GM21526 (cell line): ENCODE measurements at regions not wholly inside any gene's neighbourhood (a gene's known extent, or its start where the extent isn't known, plus 50 kb on each side); places are given as distances from the start of the nearest gene placed in this dataset.

Experiments
- ATAC-seq: cut with Tn5 transposase; IDR thresholded peaks from one replicate; pipeline ENCODE4 v1.9.1; 2021; ENCODE audit warnings: moderate library complexity; ENCODE audit not compliant: unreplicated experiment, low FRiP score

DNA sequence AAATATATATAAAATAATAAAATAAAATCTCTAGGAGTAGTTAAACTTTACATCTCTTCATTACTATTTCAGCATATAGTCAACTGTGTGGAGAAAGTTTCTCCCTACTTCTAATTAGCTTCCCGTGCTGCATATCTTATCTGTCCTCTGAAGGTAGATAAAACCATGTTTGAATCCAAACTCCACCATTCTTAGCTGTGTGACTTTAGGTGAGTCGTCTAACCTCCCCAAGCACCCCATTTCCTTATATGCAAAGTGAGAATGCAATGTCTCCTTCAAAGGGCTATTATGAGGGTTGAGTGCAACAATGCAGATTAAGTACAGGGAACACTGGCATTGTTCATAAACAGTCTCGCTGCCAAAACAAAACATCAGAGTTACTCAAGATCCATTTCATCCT, 80.8 kb upstream of the DRD2 start:
- no peak for ATAC-seq

DNA sequence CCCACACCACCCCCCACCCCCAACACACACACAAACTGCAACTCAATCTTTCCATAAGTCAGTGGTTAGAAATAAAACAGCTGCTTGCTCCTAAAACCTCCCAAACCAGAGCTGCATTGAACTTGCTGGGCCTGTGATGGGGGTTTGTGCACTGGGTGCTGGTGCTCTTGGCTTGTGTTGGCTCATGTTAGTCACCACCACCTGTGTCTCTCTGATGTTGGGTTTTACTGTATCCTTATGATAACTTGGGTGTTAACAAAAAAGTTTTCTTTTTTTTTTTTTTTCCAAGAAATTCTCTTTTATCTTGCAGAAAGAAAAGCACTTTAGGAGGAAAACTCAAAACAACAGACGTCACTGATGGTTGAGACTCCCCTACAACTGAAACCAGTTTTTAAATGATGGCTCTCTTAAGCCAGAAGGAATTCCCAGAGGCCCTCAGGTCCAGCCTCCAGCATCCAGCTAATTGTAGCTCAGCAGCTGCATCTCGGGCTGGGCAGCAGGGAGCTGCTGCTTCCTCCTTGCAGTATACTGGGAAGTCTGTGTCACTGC, 79.9 kb upstream of the DRD2 start:
- ATAC-seq = no peak

DNA sequence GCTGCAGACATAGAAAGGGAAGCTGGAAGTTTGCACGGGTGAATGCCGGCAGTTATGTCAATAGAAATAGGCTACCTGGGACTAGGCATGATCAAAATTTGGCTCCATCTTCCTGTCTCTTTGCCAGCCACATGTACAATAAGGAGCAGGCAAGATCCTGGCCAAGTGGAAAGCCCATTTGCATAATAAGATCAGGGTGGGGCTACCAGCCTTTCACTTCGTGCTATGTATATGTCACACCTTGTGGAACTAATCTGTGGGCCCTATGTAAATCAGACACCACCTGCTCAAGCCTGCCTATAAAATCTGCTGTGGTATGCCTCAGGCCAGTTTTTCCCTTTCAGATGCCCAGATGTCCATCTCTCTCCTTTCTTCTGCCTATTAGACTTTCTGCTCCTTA, 79.3 kb upstream of the DRD2 start:
- ATAC-seq = no peak

DNA sequence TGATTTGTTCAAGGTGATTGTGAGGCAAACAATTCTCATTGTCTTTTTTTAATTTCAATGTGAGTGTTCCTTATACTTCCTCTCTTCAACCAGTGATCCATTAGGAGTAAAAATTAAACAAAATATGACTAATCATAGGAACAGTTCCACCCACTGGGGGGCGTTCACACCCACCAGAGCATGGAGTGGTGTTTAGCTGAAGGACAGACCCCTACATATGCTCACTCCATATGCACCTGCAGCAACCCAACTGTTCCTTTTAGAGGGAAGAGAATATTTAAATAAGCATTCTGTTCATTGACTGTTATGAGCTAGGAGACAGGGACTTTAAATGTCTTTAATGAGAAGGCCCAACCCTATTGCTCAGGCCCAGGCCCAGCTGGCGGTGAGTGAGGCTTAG, 78.7 kb upstream of the DRD2 start:
- ATAC-seq = no peak

DNA sequence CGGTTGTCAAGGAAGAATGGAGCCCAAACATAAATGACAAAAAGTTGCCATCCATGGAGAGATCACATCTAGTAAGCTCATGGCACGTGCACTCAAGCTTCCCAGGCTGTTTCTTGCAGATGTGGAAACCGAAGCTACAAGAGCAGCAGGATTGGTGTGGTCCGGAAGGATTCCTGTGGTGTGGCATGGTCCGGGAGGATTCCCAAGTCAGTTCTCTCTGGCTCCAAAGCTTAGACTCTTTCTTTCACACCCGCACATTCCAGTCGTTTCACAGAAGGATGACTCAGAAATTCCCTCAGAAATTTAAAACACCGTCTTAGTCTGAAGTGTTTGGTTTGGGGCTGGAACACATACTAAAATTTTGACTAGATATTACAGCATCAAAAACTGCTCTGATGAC, 78.0 kb upstream of the DRD2 start:
- no peak for ATAC-seq

DNA sequence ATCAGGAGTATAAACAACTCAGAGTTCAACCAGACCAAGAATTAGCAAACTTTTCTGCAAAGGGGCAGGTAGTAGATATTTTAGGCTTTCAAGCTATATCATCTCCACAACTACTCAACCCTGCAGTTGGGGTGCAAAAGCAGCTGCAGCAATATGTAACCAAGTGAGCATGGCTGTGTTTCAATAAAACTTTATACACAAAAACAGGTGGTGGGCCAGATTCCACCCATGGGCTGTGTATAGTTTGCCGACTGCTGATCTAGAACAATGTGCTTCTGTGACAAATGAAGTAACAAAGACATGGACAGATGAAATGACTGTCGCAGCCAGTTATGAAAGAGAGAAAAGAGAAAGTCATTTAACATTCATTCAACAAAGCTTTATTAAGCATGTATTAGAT, 77.1 kb upstream of the DRD2 start:
- no peak for ATAC-seq

DNA sequence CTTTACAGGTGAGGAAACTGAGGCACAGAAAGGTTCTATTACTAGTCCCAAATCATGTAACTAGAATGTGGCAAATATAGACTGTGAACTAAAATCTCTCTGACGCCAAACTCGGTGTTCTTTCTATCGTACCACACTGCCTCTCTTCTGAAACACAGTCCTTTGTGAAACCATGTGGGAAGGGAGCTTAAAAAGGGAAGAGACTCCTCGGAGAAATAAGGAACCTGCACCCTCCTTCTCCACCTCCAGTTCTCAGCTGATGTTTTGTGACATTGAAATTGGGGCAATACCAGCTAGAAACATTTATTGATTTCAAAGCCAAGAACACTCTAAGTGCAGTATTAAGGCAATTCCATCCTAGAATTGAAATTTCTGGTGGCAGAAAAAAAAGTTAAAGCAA, 76.4 kb upstream of the DRD2 start:
- no peak for ATAC-seq

DNA sequence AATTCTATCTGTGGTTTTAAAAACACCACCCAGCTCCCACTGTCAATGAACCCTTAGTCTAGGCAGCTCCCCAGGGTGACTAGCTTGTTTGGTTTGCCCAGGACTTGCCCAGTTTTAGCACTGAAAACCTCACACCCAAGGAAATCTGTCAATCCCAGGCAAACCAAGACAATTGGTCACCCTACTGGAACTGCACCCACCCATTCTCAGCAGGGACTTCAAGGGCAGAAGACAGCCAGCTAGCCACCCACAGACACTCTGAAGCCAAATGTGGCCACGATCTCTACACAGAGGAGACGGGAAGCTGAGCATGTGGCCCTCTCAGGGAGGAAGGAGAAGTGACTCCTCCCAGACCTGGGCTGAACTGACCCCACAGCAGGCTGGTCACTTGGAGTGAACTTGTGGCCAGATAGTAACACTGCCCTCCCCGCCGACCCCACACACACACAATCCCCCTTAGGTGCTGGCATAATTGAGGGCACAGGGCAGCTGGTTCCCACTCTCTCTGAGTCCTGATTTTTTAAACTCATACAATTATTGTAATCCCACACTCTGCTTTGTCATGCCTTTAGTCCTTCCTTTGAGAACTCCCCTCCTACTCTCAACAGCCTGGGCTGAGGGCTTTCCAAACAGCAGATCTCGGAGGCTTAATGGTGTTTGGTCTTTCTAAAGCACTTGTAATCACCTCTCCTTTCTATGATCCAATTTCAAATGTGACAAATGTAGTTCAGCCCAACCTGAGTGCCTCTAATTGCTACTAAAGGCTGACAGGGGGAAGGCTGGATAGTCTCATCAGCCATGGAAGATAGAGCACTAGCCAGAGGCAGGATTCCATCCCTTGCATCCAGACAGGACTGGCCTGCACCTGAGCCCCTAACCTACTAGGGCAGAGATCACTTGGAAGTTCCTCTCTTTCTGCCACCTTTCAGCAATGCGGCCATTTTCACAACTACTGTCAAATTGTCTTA, 74.7 kb upstream of the DRD2 start:
- ATAC-seq = no peak

DNA sequence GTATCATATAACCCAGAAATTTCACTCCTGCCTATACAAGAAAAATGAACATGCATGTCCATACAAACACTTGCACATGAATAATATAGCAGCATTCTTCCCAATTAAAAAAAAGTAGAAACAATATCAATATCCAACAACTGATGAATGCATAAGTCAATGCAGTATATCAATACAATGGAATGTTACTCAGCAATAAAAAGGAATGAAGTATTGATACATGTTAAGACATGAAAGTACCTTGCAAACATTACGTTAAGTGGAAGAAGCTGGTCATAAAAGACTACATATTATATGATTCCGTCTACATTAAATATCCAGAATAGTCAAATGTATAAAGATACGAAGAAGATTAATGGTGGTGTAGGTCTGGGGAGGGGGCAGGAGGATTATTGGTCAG, 73.9 kb upstream of the DRD2 start:
- no peak for ATAC-seq

DNA sequence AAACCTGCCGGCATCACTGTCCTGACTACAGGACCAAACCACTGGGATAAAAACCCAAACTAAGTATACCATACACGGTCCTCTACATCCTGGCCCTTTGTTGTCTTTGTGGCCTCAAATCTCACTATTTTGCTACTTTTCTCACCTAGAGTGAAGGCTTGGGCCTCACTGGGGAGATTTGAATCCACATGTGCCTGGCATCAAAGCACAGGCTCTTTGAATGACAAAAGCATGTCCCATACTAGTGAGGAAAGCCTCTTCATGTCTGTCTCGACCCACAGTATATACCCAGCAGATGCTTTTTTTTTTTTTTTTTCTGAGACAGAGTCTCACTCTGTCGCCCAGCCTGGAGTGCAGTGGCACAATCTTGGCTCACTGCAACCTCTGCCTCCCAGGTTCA, 72.5 kb upstream of the DRD2 start:
- no peak for ATAC-seq

DNA sequence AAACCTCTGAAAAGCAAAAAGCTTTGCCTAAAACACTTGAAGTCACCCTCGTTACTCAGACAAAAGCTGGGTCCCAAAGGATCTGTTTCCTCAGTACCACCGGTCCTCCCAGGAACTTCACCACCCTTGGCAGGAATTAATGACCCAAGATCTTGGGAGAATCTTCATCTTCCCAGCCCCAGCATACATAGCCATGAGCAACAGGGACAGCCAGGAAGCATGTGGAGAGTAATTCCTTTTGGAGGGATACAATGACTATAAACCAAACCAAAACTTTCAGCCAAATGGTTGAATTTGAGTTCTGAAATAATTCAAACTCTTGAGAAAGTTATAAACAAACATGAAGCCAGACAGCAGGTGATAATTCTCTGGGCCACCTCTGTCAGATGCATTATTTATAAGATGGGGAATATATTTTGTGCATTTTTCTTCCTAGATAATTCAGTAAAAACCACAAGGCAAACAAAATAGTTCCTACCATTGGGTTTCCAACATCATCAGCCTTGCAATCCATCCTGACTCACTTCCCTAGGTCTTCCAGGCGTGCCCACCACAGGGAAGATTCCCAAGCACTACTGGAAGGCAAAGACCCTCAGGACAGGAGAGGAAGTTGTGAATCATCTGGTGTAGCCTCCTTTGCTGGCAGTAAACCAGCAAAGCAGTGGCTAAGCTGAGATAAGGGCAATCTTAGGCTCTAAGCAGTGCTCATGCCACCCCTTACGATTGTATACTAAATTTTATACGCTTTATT, 71.7 kb upstream of the DRD2 start:
- no peak for ATAC-seq

DNA sequence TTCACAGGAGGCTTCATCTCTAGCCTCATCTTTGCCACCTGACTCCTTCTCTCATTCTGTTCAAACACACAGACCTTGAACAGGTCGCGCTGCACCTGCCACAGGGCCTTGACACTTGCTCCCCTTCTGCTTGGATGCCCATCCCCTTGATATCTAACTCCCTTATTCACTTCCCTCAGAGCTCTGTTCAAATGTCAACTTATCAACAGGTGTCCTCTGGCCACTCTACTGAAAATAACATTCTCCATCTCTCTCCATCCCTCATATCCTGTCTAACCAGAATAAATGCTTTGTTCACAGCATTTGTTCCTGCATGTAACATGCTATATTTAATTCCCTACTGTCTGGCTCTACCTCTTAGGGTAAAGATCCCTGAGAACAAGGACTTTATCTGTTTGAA, 67.2 kb upstream of the DRD2 start:
- no peak for ATAC-seq

DNA sequence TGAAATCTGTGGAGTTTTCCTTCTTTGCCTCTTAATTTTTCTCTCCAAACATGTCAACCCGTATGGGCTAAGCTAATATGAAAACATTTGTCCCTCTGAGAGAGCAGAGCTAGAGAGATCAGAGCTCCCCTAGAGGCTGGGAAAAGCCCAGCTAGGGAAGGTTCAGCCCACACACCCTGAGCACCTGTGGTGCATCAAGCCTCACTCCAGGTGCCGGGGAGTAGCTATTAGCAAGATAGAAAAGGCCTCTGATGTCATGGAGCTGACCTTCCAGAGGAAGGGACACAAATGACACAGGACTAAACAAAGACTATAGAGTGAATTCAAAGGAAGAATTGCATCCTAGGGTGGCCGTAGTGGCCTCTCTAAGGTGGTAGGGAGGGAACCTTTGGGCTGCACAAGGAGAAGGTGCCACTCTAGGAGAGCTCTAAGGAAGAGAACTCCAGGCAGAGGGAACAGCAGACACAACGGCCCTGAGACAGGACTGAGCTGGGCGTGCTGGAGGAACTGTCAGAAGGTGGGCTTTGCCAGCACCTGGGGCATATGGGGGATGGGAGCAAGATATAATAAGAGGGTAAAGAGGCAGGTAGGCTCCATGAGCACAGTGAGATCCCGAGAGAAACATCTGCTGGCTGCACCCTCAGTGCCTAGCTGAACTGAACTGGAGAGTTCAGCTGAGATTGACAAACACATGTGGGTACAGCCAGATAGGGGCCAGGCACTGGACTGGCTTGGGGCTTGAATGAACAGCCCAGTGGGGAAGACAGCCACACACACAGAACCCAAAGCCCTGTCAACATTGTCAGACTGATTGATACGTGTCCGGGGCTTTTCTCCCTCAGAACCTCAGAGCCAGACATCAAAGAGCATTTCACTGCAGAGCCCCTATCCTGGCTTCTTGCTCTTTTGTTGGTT, 65.5 kb upstream of the DRD2 start:
- no peak for ATAC-seq

DNA sequence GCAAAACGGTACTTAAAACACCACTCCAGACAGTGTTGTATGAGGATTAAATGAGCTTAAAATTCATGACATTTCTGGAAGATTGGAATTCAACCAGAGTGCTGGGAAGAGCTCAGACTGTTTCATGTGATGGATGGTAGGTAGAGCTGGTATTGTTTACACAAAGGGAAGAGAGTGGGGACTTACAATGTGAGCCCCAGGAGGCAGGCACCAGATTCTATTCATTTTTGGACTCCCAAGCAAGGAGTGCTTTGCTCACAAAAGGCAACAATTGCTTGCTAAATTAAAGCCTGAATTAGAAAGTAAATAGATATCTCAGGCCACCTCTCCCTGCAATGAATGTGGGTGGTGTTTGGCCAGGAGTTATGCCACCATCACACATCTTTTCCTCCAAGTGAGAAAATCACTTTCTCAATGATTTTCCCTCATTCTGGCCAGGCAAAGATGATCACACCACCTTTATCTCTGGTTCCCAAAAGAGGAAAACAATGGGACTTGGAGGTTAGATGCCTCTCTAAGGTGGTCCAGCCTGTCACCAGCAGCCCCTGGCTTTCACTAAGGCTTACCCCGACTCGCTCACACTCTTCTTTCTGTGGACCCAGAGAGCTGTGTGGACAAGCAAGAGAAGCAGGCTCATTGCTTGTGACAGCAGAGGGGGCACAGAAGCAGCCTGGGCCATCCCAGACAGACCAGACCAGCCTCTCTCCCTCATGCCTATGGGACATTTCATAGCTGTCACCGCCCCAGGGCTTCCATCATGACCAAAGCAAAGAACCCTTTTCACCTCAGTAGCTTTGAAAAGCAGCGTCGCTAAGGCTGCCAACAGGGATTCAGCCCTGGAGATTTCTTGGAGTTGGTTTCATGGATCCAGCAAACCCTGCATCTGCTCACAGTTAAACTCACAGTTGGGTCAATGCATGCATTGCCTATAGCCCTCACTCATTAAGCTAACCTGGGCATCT, 63.5 kb upstream of the DRD2 start:
- no peak for ATAC-seq

DNA sequence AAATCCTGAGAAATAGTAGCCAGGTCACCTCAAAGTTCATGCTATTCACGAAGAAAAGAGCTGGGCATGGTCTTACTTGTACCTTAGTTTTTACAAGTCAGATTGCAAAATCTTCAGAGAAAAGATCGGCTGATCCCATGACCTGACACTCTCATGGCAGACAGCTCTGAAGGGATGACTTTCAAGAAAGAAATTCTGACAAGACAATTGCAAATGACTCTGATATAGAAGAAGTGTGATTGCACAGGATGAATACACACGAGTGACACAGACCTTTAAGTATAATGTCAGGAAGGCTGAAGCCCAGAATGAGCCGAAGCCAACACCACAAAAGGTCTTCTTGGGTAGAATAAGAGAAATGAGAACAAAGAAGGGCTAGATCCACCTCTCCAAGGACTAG, 59.4 kb upstream of the DRD2 start:
- no peak for ATAC-seq

DNA sequence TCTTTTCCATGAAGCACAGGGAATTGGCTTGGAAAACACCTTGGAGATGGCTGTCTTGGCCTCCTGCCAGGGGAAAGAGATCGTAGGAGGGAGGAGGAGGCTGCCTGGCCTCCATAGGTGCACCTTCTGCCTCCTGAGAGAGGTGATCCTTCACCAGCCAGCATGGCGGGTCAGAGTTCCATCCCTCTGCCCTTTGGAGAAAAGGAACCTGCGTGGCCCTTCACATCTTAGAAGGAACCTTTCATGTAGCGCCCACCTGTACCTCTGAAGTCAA, 58.2 kb upstream of the DRD2 start:
- ATAC-seq = no peak

DNA sequence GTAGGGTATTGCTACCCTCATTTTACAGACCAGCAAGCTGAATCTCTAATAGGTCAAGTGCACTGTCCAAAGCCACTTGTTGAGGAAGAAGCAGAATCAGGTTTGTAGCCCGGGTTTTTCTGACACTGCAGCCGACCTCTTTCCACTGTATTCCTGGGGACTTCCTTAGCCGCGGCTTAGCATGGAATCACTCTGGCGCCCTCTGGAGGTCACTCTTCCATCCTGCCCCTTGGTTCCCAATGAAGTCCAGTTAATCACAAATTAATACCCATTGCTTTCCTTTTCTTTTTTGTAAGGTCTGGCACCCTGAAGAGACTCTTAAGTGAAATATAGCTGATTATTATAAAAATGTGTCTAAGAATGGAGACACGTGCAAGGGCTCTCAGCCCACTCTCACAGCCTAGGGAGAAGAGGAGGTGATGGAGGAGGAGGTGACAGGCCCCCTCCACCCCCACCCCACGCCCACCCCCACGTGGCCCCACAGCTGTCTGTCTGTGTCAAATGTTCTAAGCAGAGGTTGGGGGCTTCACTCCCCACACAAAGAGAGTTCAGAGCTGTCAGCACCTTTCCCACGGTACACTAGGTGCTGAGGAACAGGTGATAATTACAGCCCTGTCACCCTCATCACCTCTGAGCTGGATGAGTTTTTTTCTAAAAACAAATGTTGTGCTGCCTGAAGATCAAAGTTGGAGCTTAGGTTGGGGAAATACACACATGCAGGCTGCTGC, 57.7 kb upstream of the DRD2 start:
- ATAC-seq = no peak

DNA sequence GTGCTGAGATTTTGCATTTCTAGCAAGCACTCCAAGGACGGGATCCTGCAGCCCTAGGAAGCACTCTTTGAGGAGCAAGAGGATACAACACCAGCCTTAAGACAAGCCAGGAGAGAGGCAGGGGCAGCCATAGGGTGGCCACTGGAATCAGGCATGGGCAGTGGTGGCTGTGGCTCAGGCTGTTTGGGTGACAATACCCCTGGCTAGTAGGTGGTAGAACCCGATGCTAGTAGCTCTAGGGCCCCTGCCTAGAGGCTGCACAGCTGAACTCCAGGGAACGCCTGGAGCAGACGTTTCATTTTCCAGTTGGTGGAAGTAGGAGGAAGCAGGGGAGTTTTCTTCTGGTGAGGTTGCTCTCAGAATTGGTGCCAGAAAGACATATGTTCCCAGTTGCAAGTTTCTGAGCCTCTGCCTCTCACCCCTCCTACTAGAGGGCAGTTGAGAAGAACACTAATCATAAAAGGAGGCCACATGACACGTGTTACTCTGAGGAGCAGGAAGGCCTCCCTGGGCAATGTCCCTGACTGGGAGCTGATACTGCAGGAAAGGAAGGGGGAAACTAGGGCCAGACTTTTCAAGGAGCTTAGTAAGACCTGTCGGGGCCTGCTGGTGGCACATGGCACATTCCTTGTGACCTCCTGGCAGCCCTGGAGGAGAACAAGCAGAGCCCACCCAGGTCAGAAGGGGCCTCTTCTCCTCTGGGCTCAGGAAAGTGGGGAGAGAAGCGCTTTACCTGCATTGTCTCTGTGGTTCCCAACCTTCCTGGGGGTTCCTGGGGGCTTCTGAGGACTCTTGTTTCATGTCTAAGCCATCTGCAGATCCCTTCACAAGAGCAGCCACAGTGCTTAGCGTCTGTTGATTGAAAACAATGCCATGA, 56.6 kb upstream of the DRD2 start:
- ATAC-seq = no peak
